Erythroblast (primary cell): ENCODE measurements at regions not wholly inside any gene's neighbourhood (a gene's known extent, or its start where the extent isn't known, plus 50 kb on each side); places are given as distances from the start of the nearest gene placed in this dataset.

Experiments
- GATA1 ChIP-seq: IDR thresholded peaks from 2 replicates; pipeline ENCODE4 v1.6.1; 2011; ENCODE audit warnings: low read depth, mild to moderate bottlenecking, control low read depth, low read length, moderate library complexity
- POLR2A ChIP-seq: IDR thresholded peaks from 2 replicates; pipeline ENCODE4 v1.6.1; 2011; ENCODE audit warnings: mild to moderate bottlenecking, low read length

DNA sequence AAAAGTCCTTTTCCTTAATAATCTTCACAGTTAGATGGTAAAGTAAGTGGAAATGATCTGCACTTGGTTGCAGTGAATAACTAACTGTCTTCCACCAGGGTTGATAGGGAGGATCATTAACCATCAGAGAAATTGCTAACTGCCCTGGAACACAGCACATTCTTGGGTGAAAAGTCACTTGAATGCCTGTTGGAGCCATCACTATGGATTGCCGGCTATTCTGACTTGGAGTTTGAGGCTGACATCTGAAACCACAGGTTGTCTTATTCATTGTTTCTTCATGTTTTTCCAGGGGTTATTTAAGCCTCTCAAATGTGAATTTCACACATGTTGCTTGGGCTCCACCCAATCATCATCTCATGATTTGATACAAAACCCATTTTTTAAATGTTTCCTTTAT, 901.4 kb downstream of the MCTP2 start:
- TF ChIP-seq POLR2A: no peak
- no peak for TF ChIP-seq GATA1
